ENCODE measurements at regions not wholly inside any gene's neighbourhood (a gene's known extent, or its start where the extent isn't known, plus 50 kb on each side); places are given as distances from the start of the nearest gene placed in this dataset.

DNA sequence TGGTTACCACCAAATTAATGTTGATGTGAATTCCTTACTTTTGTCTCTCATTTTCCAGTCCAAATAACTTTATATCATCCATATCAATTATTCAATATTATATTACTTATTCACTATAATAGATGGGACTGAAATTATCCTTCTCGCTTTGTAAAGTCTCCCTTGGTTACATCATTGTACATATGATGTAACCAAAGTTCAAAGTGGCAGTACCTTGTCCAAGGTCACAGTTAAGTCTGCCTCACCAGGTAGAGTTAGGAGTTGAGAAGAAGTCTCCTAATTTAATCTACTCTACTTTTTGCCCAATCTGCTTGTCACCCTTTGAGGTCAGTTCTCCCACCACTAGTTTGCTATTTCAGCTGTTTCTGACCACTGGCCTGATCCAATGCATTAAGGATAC is 83.7 kb upstream of the CLINT1 start:
- DNase-seq (ENCODE audit: low spot score) (no peak), FAIRE-seq (no peak), ATAC-seq (no peak)
- Histone ChIP-seq H3K79me2 (ENCODE audit: insufficient read depth, low read length) (no peaks in the 10 kb centered on the region), H3K4me2 (ENCODE audit: low read depth, low read length) (no peak overlapping the region), H2AFZ (ENCODE audit: low read length) (no peak overlapping the region), H3K9me3 (ENCODE audit: low read length) (no peaks in the 10 kb centered on the region), H3K9ac (ENCODE audit: insufficient read depth, low read depth, low read length) (no peak overlapping the region), H3K4me3 (replicated peaks in 1 of 3; ENCODE audit: insufficient read depth in 1 of 3, low read depth in 2 of 3, low read length in 3 of 3) (no peak overlapping the region), H4K20me1 (ENCODE audit: insufficient read depth, low read length) (no peaks in the 10 kb centered on the region), H3K4me1 (ENCODE audit: insufficient read depth, low read length) (no peaks in the 10 kb centered on the region), H3K27ac (ENCODE audit: extremely low read length, insufficient read depth, low read length) (no peak overlapping the region), H3K27me3 (ENCODE audit: control insufficient read depth in 1 of 2, insufficient read depth in 2 of 2, low read length in 2 of 2) (no peaks in the 10 kb centered on the region; a peak in 1 of 5 replicates), H3K36me3 (replicated peaks in 1 of 2; ENCODE audit: control insufficient read depth in 1 of 2, insufficient read depth in 2 of 2, low read length in 2 of 2) (no peaks in the 10 kb centered on the region)
- TF ChIP-seq, protein P1, sequence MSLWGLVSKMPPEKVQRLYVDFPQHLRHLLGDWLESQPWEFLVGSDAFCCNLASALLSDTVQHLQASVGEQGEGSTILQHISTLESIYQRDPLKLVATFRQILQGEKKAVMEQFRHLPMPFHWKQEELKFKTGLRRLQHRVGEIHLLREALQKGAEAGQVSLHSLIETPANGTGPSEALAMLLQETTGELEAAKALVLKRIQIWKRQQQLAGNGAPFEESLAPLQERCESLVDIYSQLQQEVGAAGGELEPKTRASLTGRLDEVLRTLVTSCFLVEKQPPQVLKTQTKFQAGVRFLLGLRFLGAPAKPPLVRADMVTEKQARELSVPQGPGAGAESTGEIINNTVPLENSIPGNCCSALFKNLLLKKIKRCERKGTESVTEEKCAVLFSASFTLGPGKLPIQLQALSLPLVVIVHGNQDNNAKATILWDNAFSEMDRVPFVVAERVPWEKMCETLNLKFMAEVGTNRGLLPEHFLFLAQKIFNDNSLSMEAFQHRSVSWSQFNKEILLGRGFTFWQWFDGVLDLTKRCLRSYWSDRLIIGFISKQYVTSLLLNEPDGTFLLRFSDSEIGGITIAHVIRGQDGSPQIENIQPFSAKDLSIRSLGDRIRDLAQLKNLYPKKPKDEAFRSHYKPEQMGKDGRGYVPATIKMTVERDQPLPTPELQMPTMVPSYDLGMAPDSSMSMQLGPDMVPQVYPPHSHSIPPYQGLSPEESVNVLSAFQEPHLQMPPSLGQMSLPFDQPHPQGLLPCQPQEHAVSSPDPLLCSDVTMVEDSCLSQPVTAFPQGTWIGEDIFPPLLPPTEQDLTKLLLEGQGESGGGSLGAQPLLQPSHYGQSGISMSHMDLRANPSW (CRISPR knock-in tag; IDR thresholded peaks at IDR 0.05; ENCODE audit: borderline replicate concordance), result no peak
- TF ChIP-seq, protein P2, sequence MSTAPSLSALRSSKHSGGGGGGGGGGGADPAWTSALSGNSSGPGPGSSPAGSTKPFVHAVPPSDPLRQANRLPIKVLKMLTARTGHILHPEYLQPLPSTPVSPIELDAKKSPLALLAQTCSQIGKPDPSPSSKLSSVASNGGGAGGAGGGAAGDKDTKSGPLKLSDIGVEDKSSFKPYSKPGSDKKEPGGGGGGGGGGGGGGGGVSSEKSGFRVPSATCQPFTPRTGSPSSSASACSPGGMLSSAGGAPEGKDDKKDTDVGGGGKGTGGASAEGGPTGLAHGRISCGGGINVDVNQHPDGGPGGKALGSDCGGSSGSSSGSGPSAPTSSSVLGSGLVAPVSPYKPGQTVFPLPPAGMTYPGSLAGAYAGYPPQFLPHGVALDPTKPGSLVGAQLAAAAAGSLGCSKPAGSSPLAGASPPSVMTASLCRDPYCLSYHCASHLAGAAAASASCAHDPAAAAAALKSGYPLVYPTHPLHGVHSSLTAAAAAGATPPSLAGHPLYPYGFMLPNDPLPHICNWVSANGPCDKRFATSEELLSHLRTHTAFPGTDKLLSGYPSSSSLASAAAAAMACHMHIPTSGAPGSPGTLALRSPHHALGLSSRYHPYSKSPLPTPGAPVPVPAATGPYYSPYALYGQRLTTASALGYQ (CRISPR knock-in tag; IDR thresholded peaks at IDR 0.05), result no peak
- peak; percentile 42; the same call in 1 of the 2 replicates for TF ChIP-seq RARA (CRISPR knock-in tag; IDR thresholded peaks at IDR 0.05)
- 0 out of 2 replicates have a peak, but pooled peaks have one; percentile 6 for TF ChIP-seq CEBPB (IDR thresholded peaks at IDR 0.05; ENCODE audit: borderline replicate concordance, low read depth, low read length)
- TF ChIP-seq, protein P3, sequence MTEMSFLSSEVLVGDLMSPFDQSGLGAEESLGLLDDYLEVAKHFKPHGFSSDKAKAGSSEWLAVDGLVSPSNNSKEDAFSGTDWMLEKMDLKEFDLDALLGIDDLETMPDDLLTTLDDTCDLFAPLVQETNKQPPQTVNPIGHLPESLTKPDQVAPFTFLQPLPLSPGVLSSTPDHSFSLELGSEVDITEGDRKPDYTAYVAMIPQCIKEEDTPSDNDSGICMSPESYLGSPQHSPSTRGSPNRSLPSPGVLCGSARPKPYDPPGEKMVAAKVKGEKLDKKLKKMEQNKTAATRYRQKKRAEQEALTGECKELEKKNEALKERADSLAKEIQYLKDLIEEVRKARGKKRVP (CRISPR knock-in tag; IDR thresholded peaks at IDR 0.05), result peak in 1 of 2 experiments; percentile 71; a peak in 2 of 4 replicates
- TF ChIP-seq ZNF766 (CRISPR knock-in tag; IDR thresholded peaks at IDR 0.05; ENCODE audit: borderline replicate concordance), result no peak
- 0 out of 2 replicates have a peak, but pooled peaks have one; percentile 14 for TF ChIP-seq HNF4A (CRISPR knock-in tag; IDR thresholded peaks at IDR 0.05)
- no peak for TF ChIP-seq HMG20A (CRISPR knock-in tag; IDR thresholded peaks at IDR 0.05; ENCODE audit: borderline replicate concordance)
- no peak for TF ChIP-seq TAF15 (IDR thresholded peaks at IDR 0.05; ENCODE audit: low read depth, low read length, poor library complexity, severe bottlenecking)
- in situ Hi-C loops (cut with HindIII; ENCODE audit: extremely low pct_ligation_motif_present, low pct_unique_long_range_greater_than_20kb), result no loop called here
- no TSS peak for BruUV-seq (replicated peaks)
- POLR2A ChIA-PET, result no interaction called here
- intact Hi-C loops (cut with micrococcal nuclease; ENCODE audit: unreplicated experiment), result no loop called here
- 0% methylated on average over 1 of the region's 1 CpG for WGBS (ENCODE audit: low lambda C conversion rate)
- CTCF ChIA-PET (ENCODE audit: low intra/inter-chr PET ratio, low total read pairs), result no interaction called here
